M059J (cell line): ENCODE measurements at regions not wholly inside any gene's neighbourhood (a gene's known extent, or its start where the extent isn't known, plus 50 kb on each side); places are given as distances from the start of the nearest gene placed in this dataset.

Source experiments
- DNase-seq: peaks from one replicate; pipeline ENCODE4 v3.0.0-alpha.2; 2012; ENCODE audit warnings: low read depth

DNA sequence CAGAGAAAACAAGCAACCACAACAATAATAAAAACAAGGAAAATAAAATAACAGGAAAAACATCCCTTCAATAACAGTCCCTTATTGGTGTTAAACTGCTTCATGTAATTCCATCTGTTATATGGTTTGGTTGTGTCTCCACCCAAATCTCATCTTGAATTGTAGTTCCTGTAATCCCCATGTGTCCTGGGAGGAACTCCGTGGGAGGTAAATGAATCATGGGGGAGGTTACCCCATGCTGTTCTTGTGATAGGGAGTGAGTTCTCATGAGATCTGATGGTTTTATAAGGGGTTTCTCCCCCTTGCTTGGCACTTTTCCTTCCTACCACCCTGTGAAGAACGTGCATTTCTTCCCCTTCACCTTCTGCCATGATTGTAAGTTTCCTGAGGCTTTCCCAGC lies 369.8 kb downstream of the TMEM232 start:
- DNase-seq, result no peak

DNA sequence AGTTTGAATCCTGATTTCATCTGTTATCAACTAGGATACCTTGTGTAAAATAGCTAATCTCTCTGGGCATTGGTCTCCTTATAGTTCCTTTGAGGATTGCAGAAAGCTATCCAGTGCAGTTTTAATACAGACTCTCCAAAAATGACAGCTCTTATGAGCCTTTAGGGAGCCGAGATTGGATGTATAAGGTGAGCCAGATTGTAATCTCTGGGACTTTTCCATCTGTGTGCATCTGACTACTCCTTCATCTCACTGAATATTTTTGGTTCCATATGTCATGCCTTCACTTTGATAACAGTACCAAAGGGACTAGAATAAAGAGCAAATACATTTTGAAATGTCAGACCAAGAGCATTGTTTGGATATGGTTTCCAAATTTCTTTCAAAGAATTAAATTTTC lies 367.2 kb downstream of the TMEM232 start:
- no peak for DNase-seq

DNA sequence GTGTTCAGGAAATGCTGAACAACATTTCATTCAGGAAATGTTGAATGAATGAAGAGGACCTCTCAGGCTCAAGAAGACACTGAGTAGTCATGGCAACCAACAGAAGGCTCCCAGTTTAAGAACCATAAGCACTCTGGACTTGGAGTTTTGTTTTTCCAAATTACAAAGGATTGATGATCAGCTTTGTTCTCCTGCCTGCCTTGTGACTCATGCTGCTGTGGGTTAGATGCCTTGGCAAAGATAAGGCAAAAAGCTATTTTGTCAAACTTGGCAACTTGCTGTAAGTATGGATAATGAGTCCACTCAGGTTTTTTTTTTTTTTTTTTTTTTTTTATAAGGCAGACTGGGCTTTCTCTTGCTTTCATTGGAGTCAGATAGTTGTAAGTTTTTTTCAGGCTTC lies 365.0 kb downstream of the TMEM232 start:
- DNase-seq, result peak; percentile 5

DNA sequence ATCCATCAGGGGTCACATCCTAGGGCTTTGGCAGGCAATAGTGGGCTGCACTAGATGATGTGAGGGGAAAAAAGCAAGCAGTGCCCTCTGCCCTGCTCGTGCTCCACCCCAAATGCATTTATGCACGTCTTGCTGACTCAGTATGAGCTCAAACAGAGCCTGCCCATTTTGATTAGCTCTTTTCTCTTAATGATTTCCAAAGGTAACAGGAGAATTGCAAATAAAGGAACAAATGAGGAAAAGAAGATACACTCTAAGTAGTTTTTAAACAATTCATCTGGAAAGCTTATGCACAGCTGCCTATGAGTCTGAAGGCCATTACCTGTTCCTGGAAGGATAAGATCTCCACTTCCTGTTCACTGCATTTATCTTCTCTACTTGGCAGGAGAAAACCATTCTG lies 364.2 kb downstream of the TMEM232 start:
- DNase-seq, result no peak

DNA sequence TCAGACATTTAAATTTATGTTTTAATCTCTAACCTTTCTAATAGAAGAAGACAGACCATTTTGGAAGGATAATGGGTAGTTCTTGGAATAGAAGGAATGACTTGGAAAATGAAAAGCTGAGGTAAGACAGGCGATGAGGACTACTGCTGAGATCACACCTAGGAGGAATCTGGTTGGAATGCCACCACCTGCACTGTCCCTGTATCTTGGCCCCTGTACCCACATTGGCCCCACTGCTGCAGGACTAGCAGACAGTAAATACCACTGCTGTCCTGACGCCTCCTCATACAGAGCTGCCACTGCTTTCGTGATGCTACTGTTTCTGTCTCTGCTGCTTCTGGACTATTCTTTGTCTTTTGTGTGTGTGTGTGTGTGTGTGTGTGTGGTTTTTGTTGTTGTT lies 359.8 kb downstream of the TMEM232 start:
- DNase-seq, result no peak
